ENCODE measurements at regions not wholly inside any gene's neighbourhood (a gene's known extent, or its start where the extent isn't known, plus 50 kb on each side); places are given as distances from the start of the nearest gene placed in this dataset.

DNA sequence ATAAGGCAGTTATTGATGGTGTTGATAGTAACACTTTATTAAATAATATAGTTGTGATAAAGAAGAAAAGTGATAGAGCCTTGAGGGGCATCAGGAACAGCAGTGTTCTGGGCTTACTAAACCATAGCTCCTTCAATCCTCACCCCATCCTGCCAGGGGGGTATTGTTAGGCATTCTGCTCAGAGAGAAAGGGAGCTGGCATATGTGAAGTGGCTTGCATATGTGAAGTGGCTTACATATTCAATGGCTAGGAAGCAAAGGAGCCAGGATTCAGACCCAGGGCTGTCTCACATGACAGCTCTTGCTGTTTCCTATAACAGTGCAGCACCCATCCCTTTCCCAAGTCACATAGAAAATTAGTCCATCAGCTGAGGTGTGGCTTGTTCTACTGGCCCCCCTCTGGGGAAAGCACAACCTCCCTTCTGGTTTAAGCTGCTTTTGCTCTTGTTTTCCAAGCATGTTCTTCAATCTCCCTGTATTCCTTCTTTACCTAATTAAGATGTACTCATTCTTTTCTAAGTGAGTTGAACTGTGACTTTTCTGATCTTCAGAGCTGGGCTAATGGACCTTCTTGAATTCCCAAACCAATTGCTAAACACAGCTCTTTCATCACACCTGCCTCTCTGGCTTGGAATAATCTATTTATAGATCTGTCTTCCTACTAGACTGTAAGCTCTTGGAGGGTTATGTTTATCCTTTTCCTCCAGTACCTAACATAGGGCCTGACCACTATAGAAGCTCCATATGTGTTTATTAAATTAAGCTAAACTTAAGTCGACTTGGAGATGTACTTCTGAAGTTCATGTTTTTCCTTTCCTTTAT, 108.7 kb upstream of the GLI3 start:
- no peak for DNase-seq (ENCODE audit: low read depth)
- TF ChIP-seq, protein P1, sequence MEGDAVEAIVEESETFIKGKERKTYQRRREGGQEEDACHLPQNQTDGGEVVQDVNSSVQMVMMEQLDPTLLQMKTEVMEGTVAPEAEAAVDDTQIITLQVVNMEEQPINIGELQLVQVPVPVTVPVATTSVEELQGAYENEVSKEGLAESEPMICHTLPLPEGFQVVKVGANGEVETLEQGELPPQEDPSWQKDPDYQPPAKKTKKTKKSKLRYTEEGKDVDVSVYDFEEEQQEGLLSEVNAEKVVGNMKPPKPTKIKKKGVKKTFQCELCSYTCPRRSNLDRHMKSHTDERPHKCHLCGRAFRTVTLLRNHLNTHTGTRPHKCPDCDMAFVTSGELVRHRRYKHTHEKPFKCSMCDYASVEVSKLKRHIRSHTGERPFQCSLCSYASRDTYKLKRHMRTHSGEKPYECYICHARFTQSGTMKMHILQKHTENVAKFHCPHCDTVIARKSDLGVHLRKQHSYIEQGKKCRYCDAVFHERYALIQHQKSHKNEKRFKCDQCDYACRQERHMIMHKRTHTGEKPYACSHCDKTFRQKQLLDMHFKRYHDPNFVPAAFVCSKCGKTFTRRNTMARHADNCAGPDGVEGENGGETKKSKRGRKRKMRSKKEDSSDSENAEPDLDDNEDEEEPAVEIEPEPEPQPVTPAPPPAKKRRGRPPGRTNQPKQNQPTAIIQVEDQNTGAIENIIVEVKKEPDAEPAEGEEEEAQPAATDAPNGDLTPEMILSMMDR (IDR thresholded peaks at IDR 0.05; ENCODE audit: insufficient read depth, low read length, poor library complexity, severe bottlenecking), result no peak

DNA sequence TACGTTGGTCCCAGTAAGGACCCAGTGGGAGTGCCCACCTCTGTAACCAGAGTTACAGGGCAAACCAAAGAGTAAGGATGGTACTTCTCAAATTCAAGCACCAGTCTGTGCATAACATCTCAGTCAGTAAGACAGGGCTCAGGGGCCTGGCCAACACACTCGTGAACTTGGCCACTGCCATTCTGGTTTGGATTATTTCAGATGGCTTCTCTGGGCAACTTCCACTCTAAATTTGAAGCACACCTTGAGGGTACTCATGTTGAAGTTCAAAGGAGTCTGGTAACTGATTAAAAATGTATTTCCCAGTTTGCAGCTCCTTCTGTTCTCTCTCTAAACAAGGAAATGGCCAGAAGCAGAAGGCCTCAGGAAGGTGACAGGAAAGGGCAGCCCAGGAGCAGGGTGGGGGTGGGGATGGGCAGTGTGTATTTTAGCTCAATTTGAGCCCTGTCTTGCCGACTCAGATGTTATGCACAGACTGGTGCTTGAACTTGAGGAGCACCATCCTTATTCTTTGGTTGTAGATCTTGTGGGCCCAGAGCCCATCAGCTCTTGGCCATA, 107.3 kb upstream of the GLI3 start:
- no peak for DNase-seq (ENCODE audit: low read depth)
- Histone ChIP-seq H3K27me3 (ENCODE audit: control insufficient read depth, insufficient read depth, low read length) (no peaks in the 10 kb centered on the region), H3K36me3 (ENCODE audit: control insufficient read depth, insufficient read depth, low read length) (no peaks in the 10 kb centered on the region), H3K4me3 (ENCODE audit: low read depth, low read length) (no peak overlapping the region)
- TF ChIP-seq, protein P1 (IDR thresholded peaks at IDR 0.05; ENCODE audit: insufficient read depth, low read length, poor library complexity, severe bottlenecking), result no peak

More for the DNA sequence above, 108.7 kb upstream of the GLI3 start:
- no peaks in the 10 kb centered on the region for H3K36me3 ChIP-seq (ENCODE audit: control insufficient read depth, insufficient read depth, low read length)
- no peaks in the 10 kb centered on the region for H3K27me3 ChIP-seq (ENCODE audit: control insufficient read depth, insufficient read depth, low read length)
- H3K4me3 ChIP-seq (ENCODE audit: low read depth, low read length), result no peak overlapping the region

DNA sequence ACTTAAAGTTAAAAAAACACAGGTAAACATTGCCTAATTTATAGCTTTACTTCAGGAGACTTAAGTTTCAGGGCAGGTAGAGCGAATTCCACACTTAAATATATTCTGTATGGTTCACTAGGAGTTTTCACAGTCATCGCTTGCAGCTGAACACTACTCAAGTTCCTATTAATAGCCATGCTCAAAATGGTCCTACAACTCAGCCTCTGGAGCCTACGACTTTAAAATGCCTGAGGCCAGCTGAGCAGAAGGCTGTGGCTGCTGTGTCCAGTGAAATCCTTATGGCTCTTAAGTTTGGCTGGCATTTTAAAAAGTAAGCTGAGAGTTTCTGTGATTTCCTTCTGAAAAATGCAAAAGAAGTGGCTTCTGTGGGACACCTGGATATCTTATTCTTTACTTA, 105.4 kb upstream of the GLI3 start:
- TF ChIP-seq, protein P1 (IDR thresholded peaks at IDR 0.05; ENCODE audit: insufficient read depth, low read length, poor library complexity, severe bottlenecking), result no peak
- H3K4me3 ChIP-seq (ENCODE audit: low read depth, low read length), result no peak overlapping the region
- H3K27me3 ChIP-seq (ENCODE audit: control insufficient read depth, insufficient read depth, low read length), result no peaks in the 10 kb centered on the region
- H3K36me3 ChIP-seq (ENCODE audit: control insufficient read depth, insufficient read depth, low read length), result no peaks in the 10 kb centered on the region
- no peak for DNase-seq (ENCODE audit: low read depth)

DNA sequence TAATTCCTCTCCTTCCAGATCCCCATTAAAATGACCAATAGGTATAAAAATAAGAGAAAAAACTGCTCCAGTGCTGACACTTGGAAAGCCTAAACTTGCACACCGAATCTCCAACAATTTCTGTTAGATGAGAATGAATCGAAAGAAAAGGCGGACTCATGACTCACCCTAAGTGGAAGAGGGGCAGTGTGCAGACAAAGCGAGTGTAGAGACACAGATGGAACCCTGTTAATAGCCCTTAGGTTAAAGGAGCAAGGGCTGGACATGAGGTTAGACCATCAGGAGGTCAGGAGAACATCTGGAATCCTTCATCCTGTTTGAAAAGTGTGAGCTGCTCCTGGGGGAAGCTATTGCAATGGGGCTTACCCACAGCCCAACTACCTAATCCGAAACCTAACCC, 103.4 kb upstream of the GLI3 start:
- Histone ChIP-seq H3K4me3 (ENCODE audit: low read depth, low read length) (no peak overlapping the region), H3K36me3 (ENCODE audit: control insufficient read depth, insufficient read depth, low read length) (no peaks in the 10 kb centered on the region), H3K27me3 (ENCODE audit: control insufficient read depth, insufficient read depth, low read length) (no peaks in the 10 kb centered on the region)
- TF ChIP-seq, protein P1 (IDR thresholded peaks at IDR 0.05; ENCODE audit: insufficient read depth, low read length, poor library complexity, severe bottlenecking), result no peak
- DNase-seq (ENCODE audit: low read depth), result no peak

DNA sequence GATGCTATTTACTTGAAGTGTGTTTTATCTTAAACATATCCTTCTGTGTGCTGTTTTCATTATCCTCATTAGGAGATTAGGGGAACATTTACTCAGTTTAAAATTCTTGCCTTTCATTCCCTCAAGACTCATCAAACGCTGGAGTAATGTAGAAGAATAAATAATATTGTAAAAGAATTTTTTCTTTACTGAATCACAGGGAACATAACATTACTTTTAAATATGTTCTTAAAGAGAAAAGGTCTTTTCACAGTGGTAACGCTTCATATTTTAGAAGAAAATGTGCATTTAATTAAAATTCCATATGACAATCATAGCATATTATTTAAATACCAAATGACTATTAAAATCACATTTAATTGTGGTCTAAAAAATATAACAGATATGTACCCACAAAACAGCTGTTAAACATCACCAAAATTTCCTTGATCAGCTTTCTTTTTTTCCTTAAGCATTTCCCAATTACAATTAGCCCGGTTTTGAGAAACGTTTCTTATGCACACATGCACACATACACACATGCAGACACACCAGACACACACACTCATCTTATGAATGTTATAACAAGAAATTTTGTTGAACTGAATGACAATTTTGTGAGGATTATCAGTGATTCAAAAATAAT, 102.0 kb upstream of the GLI3 start:
- TF ChIP-seq, protein P1 (IDR thresholded peaks at IDR 0.05; ENCODE audit: insufficient read depth, low read length, poor library complexity, severe bottlenecking), result no peak
- H3K36me3 ChIP-seq (ENCODE audit: control insufficient read depth, insufficient read depth, low read length), result no peaks in the 10 kb centered on the region
- H3K27me3 ChIP-seq (ENCODE audit: control insufficient read depth, insufficient read depth, low read length), result no peaks in the 10 kb centered on the region
- no peak overlapping the region for H3K4me3 ChIP-seq (ENCODE audit: low read depth, low read length)
- no peak for DNase-seq (ENCODE audit: low read depth)

All from kidney epithelial cell (primary cell).